NCI-H526 (cell line): ENCODE measurements at regions not wholly inside any gene's neighbourhood (a gene's known extent, or its start where the extent isn't known, plus 50 kb on each side); places are given as distances from the start of the nearest gene placed in this dataset.
"Not testable (repeated sequence)": the region's sequence is repeated elsewhere in the genome, so short reads cannot be mapped to it uniquely, and the experiment has no call there.

Source experiments
- DNase-seq, 2 experiments: peaks; one replicate each; lab custom pipeline; 2025; lab: John Stamatoyannopoulos, UW

GRCh38 chr12:13924286-13924685 lies 57.1 kb downstream of the GRIN2B start:
- no peak for DNase-seq

GRCh38 chr12:13918897-13919296 lies 62.5 kb downstream of the GRIN2B start:
- DNase-seq: no peak

DNA sequence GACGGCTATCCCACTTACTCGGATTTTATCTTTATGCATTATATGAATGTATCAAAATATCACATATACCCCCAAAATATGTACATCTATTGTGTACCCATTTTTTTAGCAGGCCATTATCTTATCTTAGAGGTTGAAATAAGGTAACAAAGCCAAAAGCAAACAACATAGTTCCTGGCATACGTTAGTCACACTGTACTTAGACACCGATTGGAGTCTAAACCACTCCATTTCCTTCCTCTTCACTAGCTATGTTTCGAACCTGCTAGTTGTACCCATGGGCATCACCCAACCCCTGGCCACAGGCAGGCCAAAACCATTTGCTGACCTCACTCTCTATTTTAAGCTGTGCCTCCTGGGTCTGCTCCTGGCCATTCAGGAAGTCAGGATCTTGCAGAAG lies 66.3 kb downstream of the GRIN2B start:
- DNase-seq: no peak

GRCh38 chr12:13913371-13913770 lies 68.0 kb downstream of the GRIN2B start:
- no peak for DNase-seq

DNA sequence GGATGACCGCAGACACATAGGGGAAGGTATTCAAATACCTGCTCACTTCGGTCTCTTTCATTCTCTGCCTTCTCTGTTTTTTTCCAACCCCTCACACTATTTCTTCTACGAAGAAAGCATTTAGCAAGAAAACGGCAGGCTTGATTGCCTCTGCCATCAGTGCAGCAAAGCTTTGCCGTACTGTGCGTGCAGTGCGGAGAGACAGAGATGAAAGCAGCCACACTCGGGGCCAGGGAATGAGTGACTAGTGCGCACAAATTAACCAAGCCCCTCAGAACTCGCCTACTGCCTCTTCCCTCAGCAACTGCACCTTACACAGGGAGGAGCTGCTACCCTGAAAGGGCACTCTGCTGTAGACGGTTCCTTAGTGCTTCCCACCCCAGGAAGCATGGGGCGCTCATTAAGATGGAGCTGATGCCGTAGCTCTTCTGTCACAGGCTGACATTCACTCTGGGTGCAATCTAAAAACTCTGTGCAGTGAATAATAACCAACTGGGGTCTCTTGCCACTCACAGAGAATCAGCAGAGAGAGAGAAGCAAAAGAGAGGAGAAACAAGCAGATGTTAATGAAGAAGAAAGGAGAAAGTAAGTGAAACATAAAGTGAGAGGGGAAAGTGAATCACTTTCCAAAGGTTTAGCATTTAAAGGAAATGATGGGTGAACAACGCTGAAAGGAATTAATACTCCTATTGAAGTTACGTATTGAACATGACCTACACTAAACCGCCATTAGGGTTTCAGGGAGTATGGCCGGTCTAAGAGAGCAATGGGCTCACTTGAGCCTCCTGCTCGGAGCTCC lies 69.4 kb downstream of the GRIN2B start:
- no peak for DNase-seq

DNA sequence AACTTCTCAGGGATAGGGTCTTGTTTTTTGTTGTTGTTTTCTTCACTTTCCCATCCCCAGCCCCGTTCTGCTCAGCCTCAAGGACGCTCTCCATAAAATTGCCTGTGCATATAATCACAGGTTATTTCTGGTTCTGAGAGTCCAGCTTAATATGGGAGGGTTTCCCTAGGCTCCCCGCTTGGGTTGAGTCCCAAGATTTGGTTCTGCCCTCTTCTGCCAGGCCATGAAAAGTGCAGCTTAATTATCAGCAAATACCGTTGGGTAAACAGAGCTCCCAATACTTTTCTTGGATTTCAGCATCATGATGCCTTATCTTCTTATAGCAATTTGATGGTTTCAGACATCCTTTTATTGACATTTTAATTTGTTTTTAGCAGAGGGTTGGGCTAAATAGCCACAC lies 75.6 kb downstream of the GRIN2B start:
- no peak for DNase-seq

GRCh38 chr12:13900718-13901117 lies 80.7 kb downstream of the GRIN2B start:
- no peak for DNase-seq

GRCh38 chr12:13898387-13898786 lies 83.0 kb downstream of the GRIN2B start:
- not testable (repeated sequence) for DNase-seq

- DNase-seq: no peak
Measured at GRCh38 chr12:13897811-13898210, 83.6 kb downstream of the GRIN2B start.

GRCh38 chr12:13896063-13896626 lies 85.3 kb downstream of the GRIN2B start:
- DNase-seq: no peak

DNA sequence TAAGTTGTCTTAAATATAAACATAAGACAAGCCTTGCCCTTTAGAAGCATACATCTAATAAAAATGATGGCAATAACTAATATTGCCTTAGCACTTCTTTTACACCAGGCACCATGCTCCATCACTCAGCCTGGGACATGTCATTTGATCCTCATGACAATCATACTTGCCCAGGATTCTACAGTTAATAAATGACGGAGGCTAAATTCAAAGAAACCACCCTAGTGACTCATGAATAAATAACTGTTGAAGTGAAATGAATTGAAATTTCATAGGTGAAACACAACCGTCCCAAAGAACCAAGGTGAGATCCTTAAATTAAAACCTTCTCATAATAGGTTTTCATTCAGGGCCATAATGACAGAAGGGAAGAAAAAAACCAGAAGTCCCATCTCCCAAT lies 89.5 kb downstream of the GRIN2B start:
- DNase-seq: no peak

- DNase-seq: no peak
Measured at GRCh38 chr12:13890943-13891342, 90.5 kb downstream of the GRIN2B start.

DNA sequence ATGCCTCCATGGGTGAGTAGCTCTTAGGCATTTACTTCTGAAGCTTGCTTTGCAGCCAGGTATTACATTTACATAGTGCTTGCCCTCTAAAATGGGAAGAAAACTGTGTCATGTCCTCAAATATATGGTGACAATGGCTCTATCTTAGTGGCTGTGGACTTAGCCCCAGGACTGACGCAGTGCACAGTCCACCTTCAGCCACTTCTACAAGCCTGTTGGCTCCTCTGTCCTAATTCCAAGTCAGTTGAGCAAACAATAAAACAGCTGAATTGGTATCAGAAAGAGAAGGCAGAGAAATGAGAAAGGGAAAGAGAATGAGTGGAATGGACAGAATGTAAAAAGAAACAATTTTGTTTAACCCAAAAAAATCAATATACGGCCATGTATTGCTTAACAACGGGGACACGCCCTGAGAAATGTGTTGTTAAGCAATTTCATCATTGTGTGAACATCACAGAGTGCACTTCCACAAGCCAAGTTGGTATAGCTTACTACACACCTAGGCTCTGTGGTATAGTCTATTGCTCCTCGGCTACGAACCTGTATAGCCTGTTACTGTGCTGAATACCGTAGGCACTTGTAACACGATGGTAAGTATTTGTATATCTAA lies 93.5 kb downstream of the GRIN2B start:
- DNase-seq: no peak

DNA sequence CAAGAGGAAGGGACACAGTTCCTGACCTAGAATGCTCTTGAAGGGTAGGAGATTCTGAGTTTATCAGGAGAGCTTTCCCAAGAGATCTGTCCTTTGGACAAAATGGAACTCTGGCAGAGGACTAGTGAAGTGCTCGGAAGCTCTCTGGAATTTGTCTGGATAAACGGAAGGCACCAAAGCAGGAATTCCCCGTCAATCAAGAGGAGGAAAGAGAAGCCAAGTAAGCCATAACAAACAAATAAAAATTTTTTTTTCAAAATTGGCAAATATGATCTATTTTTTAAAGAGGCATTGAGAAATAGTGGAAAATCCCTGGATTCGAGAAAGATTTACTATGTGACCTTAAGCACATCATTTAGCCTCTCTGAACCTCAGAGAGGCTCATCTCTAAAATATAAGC lies 99.2 kb downstream of the GRIN2B start:
- DNase-seq: no peak

- no peak for DNase-seq
Measured at GRCh38 chr12:13880613-13881012, 100.8 kb downstream of the GRIN2B start.

DNA sequence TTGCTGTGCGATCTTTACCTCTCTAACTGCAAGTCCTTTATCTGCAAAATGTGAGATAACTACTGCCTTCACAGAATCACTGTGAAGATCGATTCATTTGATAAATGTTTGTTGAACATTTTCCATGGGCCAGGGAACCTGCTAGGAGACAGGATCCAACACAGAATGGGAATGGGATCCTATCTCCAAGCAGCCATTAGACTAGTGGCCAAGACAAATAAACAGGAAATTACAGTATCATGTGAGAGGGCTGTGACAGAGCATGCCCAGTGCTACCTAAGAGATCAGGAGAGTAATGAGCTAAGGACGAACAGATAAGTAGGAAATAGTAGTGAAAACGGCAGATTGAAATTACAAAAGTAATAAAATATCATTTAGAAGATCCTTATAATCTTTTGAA lies 105.7 kb downstream of the GRIN2B start:
- no peak for DNase-seq

DNA sequence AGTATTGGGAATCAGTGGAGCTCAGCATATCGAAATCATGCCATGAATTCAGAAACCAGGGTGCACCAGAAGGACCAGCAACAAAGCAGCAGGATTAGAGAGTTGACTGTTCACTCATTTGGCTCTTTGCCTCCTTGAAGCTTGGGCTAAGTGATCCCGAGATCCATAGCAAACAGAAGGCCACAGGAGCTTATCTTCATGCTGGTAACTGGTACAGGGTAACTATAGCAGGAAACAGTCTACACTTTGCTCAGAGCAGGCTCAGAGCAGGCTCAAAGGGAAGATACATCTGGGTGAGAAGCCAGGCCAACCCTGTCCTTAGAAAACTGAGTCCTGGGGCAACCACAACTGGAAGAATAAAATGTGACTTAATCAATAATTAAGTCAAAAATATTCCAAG lies 111.1 kb downstream of the GRIN2B start:
- no peak for DNase-seq

DNA sequence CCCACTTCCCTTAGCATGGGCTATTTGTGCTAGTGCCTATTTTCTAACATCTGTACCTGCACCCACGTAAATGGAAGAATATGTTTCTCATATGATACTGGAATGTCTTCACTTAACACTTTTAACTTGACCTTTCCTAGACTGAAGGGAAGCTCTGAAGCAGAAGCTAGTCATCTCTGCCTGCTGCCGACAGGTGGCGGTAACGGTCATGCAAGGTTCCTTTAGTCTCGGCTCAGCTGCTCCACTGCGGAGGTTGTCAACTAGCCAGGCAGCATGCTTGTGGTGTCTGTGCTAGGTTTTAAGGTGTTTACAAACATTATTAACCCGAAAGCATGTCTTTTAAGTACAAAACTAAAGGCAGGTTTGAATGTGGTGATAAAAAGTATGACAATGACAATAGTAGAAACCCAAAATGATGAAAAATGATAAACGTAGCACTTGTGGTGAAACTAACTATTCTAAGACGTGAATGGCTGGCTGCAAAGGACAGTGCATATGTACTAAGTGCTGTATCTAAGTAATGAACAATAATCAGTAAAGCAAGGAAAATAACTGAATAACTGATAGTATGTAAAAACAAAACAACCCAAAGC lies 117.2 kb downstream of the GRIN2B start:
- peak; percentile 64 to 83 for DNase-seq

GRCh38 chr12:13857750-13858149 lies 123.7 kb downstream of the GRIN2B start:
- DNase-seq: no peak

- no peak for DNase-seq
Measured at GRCh38 chr12:13853471-13853870, 127.9 kb downstream of the GRIN2B start.

- DNase-seq: no peak
Measured at GRCh38 chr12:13851828-13852227, 129.6 kb downstream of the GRIN2B start.

DNA sequence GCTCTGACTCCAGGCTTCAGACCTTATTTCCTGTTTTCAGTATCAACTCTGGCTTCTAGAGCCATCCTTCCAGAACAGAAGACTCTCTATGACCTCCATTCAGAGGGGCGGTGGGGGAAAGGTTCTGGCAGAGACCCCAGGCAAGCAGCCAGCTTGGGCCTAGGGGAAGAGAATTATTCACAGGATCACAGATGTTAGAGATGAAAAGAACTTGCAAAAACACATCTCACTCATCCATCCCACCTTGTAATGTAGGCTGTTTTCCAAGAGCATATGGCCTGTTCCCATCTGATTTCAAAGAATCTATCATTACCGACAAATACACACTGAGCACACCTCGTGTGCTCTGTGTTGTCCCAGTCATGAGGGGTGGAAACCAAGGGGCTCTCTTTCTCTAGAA lies 131.9 kb downstream of the GRIN2B start:
- DNase-seq: no peak

- no peak for DNase-seq
Measured at GRCh38 chr12:13843841-13844240, 137.6 kb downstream of the GRIN2B start.
